Activated CD4-positive, alpha-beta T cell treated with anti-CD3 and anti-CD28 coated beads, Interleukin-2, amount 50 U/mL, for 48 hours (primary cell): ENCODE measurements at regions not wholly inside any gene's neighbourhood (a gene's known extent, or its start where the extent isn't known, plus 50 kb on each side); places are given as distances from the start of the nearest gene placed in this dataset.

ENCODE experiments used
- DNase-seq, 2 experiments: peaks; one replicate each; pipeline ENCODE4 v3.0.0-alpha.2; 2020

GRCh38 chr2:116645155-116645554 is 1169.3 kb upstream of the DDX18 start:
- no peak for DNase-seq

GRCh38 chr2:116668691-116669090 is 1145.8 kb upstream of the DDX18 start:
- DNase-seq = no peak

- no peak for DNase-seq
These were observed 1144.7 kb upstream of the DDX18 start for GRCh38 chr2:116669782-116670181.

- no peak for DNase-seq
These were observed 1140.3 kb upstream of the DDX18 start for GRCh38 chr2:116674188-116674587.

- no peak for DNase-seq
These were observed 1137.7 kb upstream of the DDX18 start for GRCh38 chr2:116676776-116677175.

- no peak for DNase-seq
These were observed 1134.1 kb upstream of the DDX18 start for GRCh38 chr2:116680256-116680936.

GRCh38 chr2:116687371-116687770 is 1127.1 kb upstream of the DDX18 start:
- DNase-seq = no peak

- no peak for DNase-seq
These were observed 1121.5 kb upstream of the DDX18 start for GRCh38 chr2:116692988-116693387.

GRCh38 chr2:116696223-116696622 is 1118.3 kb upstream of the DDX18 start:
- DNase-seq = no peak

GRCh38 chr2:116696903-116697302 is 1117.6 kb upstream of the DDX18 start:
- no peak for DNase-seq

GRCh38 chr2:116706396-116706795 is 1108.1 kb upstream of the DDX18 start:
- no peak for DNase-seq

- DNase-seq = no peak
These were observed 1098.5 kb upstream of the DDX18 start for GRCh38 chr2:116716038-116716437.

- DNase-seq = no peak
These were observed 1098.0 kb upstream of the DDX18 start for GRCh38 chr2:116716444-116716843.

- no peak for DNase-seq
These were observed 1096.7 kb upstream of the DDX18 start for GRCh38 chr2:116717832-116718231.

- no peak for DNase-seq
These were observed 1096.0 kb upstream of the DDX18 start for GRCh38 chr2:116718451-116718850.

- DNase-seq = no peak
These were observed 1094.7 kb upstream of the DDX18 start for GRCh38 chr2:116719836-116720235.

- no peak for DNase-seq
These were observed 1089.9 kb upstream of the DDX18 start for GRCh38 chr2:116724550-116724949.

GRCh38 chr2:116732322-116732721 is 1082.2 kb upstream of the DDX18 start:
- DNase-seq = no peak

- no peak for DNase-seq
These were observed 1080.8 kb upstream of the DDX18 start for GRCh38 chr2:116733699-116734098.

GRCh38 chr2:116737951-116738350 is 1076.5 kb upstream of the DDX18 start:
- DNase-seq = no peak

- DNase-seq = no peak
These were observed 1067.4 kb upstream of the DDX18 start for GRCh38 chr2:116747103-116747502.

GRCh38 chr2:116749994-116750393 is 1064.5 kb upstream of the DDX18 start:
- no peak for DNase-seq

GRCh38 chr2:116754381-116755101 is 1060.0 kb upstream of the DDX18 start:
- no peak for DNase-seq

GRCh38 chr2:116761864-116762263 is 1052.6 kb upstream of the DDX18 start:
- DNase-seq = no peak

GRCh38 chr2:116769514-116769913 is 1045.0 kb upstream of the DDX18 start:
- no peak for DNase-seq
